Kidney epithelial cell (primary cell): ENCODE measurements at regions not wholly inside any gene's neighbourhood (a gene's known extent, or its start where the extent isn't known, plus 50 kb on each side); places are given as distances from the start of the nearest gene placed in this dataset.

Experiments used
- DNase-seq: peaks from one replicate; pipeline ENCODE4 v3.0.0-alpha.2; 2010; ENCODE audit warnings: low read depth
- H3K27me3 ChIP-seq: 2 replicates; pipeline ENCODE4 v1.6.0; 2011; ENCODE audit warnings: low read length; ENCODE audit not compliant: control insufficient read depth, insufficient read depth
- H3K36me3 ChIP-seq: 2 replicates; pipeline ENCODE4 v1.5.1; 2011; ENCODE audit warnings: low read length; ENCODE audit not compliant: control insufficient read depth, insufficient read depth
- H3K4me3 ChIP-seq: 2 replicates; pipeline ENCODE4 v1.5.1; 2011; ENCODE audit warnings: low read depth, mild to moderate bottlenecking, control low read depth, low read length
- TF ChIP-seq, protein P1 (sequence below): IDR thresholded peaks from 2 replicates; pipeline ENCODE4 v1.5.1; 2011; ENCODE audit warnings: mild to moderate bottlenecking, moderate library complexity, low read length, control low read depth, inconsistent platforms; ENCODE audit not compliant: insufficient read depth, poor library complexity, severe bottlenecking

DNA sequence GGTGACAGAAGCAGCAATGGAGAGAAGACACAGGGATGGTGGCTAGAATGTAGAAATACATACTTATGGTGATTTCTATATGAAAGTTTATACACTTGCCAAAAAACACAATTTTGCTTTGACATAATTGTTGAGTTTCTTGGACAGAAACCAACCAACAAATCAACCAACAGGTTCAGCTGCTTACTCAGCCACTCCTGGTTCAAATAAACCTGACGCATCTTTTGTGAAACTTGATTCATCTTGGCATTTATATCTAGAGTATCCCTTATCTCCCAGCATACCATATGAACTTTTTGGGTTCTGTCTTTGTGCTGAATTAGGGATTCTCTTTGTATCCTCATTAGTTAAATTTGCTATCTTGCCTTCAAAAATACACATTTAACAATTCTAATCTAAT is 54.1 kb upstream of the ERBB4 start:
- H3K4me3 ChIP-seq = no peak overlapping the region
- no peaks in the 10 kb centered on the region for H3K36me3 ChIP-seq
- TF ChIP-seq, protein P1, sequence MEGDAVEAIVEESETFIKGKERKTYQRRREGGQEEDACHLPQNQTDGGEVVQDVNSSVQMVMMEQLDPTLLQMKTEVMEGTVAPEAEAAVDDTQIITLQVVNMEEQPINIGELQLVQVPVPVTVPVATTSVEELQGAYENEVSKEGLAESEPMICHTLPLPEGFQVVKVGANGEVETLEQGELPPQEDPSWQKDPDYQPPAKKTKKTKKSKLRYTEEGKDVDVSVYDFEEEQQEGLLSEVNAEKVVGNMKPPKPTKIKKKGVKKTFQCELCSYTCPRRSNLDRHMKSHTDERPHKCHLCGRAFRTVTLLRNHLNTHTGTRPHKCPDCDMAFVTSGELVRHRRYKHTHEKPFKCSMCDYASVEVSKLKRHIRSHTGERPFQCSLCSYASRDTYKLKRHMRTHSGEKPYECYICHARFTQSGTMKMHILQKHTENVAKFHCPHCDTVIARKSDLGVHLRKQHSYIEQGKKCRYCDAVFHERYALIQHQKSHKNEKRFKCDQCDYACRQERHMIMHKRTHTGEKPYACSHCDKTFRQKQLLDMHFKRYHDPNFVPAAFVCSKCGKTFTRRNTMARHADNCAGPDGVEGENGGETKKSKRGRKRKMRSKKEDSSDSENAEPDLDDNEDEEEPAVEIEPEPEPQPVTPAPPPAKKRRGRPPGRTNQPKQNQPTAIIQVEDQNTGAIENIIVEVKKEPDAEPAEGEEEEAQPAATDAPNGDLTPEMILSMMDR = no peak
- H3K27me3 ChIP-seq = no peaks in the 10 kb centered on the region
- no peak for DNase-seq
